Limb (tissue), 2 donors: ENCODE measurements at regions not wholly inside any gene's neighbourhood (a gene's known extent, or its start where the extent isn't known, plus 50 kb on each side); places are given as distances from the start of the nearest gene placed in this dataset.
A peak's percentile ranks its signal among the peaks of the same experiment; 100 is the strongest.
"Not testable (repeated sequence)": the region's sequence is repeated elsewhere in the genome, so short reads cannot be mapped to it uniquely, and the experiment has no call there.

Experiments used
- DNase-seq, 2 donors: peaks; one replicate each; pipeline ENCODE4 v3.0.0-alpha.2; 2016; ENCODE audit errors: extremely low spot score in 2 of 2

GRCh38 chr3:82416349-82416748 is 654.9 kb upstream of the GBE1 start:
- DNase-seq: no peak

GRCh38 chr3:82413171-82413570 is 651.7 kb upstream of the GBE1 start:
- DNase-seq: no peak

- DNase-seq: no peak
These were observed 648.9 kb upstream of the GBE1 start for GRCh38 chr3:82410366-82410765.

GRCh38 chr3:82409842-82410241 is 648.4 kb upstream of the GBE1 start:
- DNase-seq: no peak

- DNase-seq: no peak
These were observed 630.8 kb upstream of the GBE1 start for GRCh38 chr3:82392203-82392775.

GRCh38 chr3:82390868-82391267 is 629.4 kb upstream of the GBE1 start:
- no peak for DNase-seq

- DNase-seq: peak in 1 of 2 donors; percentile 18
These were observed 625.2 kb upstream of the GBE1 start for GRCh38 chr3:82386647-82387046.

GRCh38 chr3:82384181-82384580 is 622.7 kb upstream of the GBE1 start:
- no peak for DNase-seq

- DNase-seq: no peak
These were observed 621.4 kb upstream of the GBE1 start for GRCh38 chr3:82382831-82383230.

GRCh38 chr3:82378392-82378791 is 616.9 kb upstream of the GBE1 start:
- no peak for DNase-seq

- no peak for DNase-seq
These were observed 615.4 kb upstream of the GBE1 start for GRCh38 chr3:82376883-82377282.

GRCh38 chr3:82373833-82374232 is 612.4 kb upstream of the GBE1 start:
- DNase-seq: not testable (repeated sequence)

GRCh38 chr3:82364827-82365226 is 603.4 kb upstream of the GBE1 start:
- no peak for DNase-seq

- no peak for DNase-seq
These were observed 601.7 kb upstream of the GBE1 start for GRCh38 chr3:82363131-82363530.

GRCh38 chr3:82355228-82355627 is 593.8 kb upstream of the GBE1 start:
- no peak for DNase-seq

- no peak for DNase-seq
These were observed 592.8 kb upstream of the GBE1 start for GRCh38 chr3:82354228-82354627.

GRCh38 chr3:82353306-82354171 is 592.1 kb upstream of the GBE1 start:
- no peak for DNase-seq

- DNase-seq: no peak
These were observed 586.1 kb upstream of the GBE1 start for GRCh38 chr3:82347585-82347984.

GRCh38 chr3:82342521-82342920 is 581.1 kb upstream of the GBE1 start:
- DNase-seq: no peak

- DNase-seq: no peak
These were observed 567.9 kb upstream of the GBE1 start for GRCh38 chr3:82329300-82329699.

- DNase-seq: no peak
These were observed 550.5 kb upstream of the GBE1 start for GRCh38 chr3:82311901-82312300.

- no peak for DNase-seq
These were observed 547.3 kb upstream of the GBE1 start for GRCh38 chr3:82308755-82309154.

- no peak for DNase-seq
These were observed 544.7 kb upstream of the GBE1 start for GRCh38 chr3:82306189-82306588.
